NCI-H510A treated with DMSO at 0.1 percent for 48 hours (cell line): ENCODE measurements at regions not wholly inside any gene's neighbourhood (a gene's known extent, or its start where the extent isn't known, plus 50 kb on each side); places are given as distances from the start of the nearest gene placed in this dataset.

ENCODE experiments used
- DNase-seq: peaks from one replicate; lab custom pipeline; 2025; lab: John Stamatoyannopoulos, UW

- no peak for DNase-seq
Measured at GRCh38 chr6:168773788-168774187, 332.8 kb downstream of the SMOC2 start.

DNA sequence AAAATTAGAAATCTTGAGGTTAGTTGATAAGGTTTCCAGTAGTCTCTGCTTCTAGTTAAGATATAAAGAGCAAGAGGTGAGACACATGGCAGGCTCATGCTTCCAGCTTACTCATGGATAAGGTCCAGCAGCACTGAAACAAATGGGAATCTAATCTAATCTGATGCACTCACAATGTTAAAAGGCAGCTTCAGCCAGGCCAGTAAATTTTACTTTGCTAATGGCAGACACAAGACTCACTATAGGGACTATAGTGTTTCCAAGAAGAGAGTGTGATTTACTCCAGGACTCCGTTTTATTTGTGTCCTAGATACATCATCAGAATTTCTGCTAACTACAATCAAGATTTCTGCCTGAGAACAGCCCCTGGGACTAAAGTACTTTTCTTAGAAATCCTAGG lies 324.8 kb downstream of the SMOC2 start:
- no peak for DNase-seq

GRCh38 chr6:168756009-168756634 lies 315.1 kb downstream of the SMOC2 start:
- no peak for DNase-seq

DNA sequence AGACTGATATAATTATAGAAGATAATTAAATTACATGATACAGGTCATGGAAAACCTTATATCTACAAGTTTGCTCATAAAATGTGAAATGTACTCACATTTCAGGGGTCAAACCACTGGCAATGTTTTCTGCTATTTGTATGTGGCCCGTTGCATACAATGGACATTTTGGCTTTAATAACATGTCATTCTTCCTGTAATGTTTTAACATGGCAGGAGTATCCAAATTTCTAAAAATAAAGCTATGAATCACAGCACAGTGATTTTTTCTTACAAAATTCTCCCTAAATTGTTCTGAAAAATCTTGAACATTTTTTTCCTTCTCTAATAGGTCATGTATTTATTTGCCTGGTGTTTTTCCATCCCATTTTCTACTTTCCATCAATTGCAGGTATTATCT lies 305.7 kb downstream of the SMOC2 start:
- no peak for DNase-seq

GRCh38 chr6:168746013-168746412 lies 305.0 kb downstream of the SMOC2 start:
- no peak for DNase-seq

DNA sequence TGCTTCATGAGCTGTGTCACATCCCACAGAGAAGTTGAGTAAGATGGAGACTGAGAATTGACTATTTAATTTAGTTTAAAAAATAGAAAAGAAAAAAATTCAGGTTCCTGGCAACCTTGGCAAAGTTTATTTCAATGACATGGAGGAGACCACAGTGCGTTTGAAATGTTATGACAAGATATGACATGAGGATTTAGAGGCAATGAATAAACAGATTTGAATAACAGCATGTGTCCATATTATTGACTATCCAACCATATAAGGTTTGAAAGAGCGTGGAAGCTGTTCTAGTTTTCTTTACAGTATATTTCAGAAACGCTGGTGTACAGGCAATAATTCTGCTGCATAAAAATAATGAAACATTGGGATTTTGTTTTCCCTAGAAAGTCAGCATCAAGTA lies 303.9 kb downstream of the SMOC2 start:
- DNase-seq: no peak

DNA sequence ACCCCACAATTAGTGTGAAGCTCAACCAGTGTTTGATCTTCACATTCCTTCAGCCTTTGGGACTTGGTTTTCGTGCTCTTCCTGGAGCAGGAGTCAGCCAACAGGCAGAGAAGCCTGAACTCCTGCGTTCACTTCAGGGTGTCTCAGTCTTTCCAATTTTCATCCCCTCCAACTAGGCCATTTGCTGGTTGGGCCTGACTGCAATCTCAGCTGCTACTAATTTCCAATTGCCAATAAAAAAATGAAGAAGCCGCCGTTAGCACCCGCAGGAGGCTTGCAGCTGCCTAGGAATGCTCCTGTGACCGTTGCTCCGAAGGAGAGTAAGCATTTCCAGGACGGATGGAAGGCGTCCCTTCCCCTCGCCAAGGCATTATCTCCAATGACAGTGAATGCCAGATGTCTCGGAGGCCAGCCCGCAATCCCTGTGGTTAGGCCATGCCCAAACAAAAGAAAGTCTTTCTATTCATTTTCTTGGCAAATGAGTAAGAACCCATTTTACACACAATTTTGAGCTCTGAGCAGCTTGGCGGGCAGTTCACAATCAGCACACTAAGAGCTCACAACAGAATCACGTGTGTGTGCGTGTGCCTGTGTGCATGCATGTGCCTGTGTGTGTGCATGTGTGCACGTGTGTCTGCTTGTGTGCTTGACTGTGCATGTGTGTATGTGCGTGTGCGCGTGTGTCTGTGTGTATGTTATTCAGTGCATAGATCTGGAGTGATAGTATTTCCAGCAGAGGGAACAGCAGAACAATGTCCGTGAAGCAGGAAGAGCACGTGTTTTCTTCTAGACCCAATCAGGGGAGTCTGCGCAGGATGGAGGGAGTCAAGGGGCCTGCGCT lies 301.2 kb downstream of the SMOC2 start:
- DNase-seq: no peak

DNA sequence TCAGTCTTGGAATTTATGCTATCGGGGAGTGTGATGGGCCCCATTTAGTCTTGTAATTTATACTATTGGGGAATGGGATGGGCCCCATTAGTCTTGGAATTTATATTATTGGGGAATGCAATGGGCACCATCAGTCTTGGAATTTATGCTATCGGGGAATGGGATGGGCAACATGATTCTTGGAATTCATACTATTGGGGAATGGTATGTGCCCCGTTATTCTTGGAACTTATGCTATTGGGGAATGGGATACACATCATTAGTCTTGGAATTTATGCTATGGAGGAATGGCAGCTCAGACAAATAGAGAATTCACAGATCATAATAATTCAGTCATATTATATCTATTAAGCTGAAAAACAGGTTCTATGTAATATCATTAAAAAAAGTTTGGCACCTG lies 300.3 kb downstream of the SMOC2 start:
- no peak for DNase-seq

DNA sequence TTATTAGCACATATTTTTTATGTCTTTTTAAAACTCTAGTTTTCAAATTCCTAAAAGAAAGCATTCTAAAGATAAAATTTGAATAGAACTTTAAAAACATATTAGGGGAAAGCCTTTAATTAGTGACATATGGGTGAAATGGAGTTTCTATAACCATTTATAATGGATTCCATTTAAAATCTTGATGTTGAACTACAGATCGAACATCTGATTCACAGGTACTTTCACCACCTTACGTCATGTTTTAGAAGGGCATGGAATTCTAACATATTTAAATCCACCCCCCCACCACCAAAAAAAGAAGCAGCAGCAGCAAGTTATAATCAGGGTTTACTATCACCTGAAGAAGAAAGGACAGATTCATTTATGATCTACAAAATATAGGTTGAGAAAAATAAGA lies 298.4 kb downstream of the SMOC2 start:
- no peak for DNase-seq

DNA sequence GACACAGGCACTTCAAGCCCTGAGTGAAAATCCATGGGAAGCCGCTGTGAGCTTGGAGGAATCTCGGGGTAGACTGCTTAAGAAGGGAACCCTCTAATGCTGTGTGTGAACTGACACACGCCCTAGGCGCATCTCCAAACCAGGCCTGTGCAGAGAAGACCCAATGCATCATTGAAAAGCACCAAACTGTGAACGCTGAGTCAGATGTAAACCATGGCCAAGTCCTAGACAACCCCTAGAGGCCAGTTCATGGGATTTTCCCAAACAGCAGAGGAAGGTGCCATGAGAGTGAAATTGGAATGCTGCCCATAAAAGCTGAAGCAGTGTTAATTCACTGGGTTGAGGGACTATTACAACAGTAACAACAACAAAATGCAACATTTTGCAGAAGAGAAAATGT lies 296.5 kb downstream of the SMOC2 start:
- DNase-seq: no peak

DNA sequence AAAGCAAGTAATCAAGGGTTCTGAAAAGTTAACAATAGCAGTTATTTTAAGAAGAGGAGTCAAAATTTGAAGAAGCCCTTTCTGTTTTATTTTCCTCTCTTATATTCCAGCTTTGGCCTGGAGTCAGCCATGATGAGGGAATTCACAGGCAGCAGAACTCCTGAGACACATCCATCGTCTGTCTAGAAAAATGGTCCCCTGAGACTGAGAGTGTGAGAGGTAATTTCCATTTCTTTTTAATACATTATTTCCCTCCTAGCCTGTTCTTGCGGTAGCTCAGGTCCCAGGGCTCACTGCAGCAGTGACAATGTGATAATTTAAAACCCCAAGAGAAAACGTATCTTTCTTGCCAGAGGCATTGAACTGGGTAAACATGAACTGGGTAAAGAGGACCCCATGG lies 296.0 kb downstream of the SMOC2 start:
- no peak for DNase-seq

- no peak for DNase-seq
Measured at GRCh38 chr6:168736039-168736438, 295.1 kb downstream of the SMOC2 start.

DNA sequence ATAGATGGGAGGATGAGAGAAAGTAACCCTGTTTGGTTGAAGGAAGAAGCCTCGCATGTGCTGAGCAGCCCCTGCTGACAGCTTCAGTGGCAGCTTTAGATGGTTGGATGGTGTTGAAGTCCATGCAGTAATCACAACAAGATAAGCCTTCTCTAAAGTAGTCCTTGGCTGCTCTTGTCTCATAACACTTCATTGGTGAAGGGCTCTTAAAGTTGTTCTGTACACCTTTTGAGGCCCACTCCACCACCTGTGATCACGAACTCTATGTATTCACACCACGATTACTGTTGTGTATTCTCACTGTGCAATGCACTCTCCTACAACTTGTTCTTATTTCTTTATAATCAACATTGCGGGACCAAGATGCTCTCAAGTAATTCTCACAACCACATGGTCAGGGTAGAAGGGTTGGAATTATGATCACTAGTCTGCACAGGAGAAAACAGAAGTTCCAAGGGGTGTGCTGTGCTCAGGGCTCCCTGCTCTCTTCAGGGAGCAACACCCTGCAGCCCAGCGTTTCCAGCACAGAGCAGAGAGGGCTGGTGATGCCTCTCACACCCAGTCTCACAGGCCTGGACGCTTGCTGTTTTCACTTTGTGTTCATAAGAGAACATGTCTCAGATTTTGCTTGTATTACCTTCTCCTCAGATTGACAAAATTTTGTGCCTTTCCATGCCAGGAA lies 294.4 kb downstream of the SMOC2 start:
- peak; percentile 43 for DNase-seq

GRCh38 chr6:168734523-168734922 lies 293.5 kb downstream of the SMOC2 start:
- peak; percentile 47 for DNase-seq

GRCh38 chr6:168732676-168733075 lies 291.7 kb downstream of the SMOC2 start:
- DNase-seq: no peak

DNA sequence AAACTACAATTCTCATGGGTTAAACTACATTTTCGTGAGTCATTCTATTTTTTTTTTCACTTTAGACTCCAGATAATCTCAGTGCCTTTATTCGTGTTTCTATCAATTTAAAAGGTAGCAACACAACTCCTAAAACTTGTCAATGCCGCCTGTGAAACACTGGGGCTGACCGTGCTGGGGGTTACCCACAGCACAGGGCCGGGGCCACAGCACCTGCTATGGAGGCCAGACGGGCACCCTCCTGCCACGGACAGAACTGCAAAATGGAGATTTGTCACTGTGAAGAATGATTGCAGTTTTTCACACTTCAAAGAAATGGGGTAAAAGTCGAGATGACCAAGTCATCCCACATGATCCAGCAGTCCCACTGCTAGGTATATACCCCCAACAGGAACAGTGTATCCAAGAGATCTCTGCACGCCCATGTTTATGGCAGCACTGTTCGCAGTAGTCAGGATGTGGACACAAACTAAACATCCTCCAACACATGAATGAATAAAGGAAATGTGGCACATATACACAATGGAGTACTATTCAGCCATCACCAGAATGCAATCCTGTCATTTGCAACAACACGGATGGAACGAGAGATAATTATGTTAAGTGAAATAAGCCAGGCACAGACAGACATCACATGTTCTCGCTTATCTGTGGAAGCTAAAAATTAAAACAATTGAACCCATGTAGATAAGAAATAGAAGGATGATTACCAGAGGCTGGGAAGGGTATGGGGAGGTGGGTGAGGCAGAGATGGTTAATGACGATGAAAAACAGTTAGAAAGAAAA lies 290.1 kb downstream of the SMOC2 start:
- DNase-seq: no peak

GRCh38 chr6:168728056-168728455 lies 287.1 kb downstream of the SMOC2 start:
- no peak for DNase-seq

DNA sequence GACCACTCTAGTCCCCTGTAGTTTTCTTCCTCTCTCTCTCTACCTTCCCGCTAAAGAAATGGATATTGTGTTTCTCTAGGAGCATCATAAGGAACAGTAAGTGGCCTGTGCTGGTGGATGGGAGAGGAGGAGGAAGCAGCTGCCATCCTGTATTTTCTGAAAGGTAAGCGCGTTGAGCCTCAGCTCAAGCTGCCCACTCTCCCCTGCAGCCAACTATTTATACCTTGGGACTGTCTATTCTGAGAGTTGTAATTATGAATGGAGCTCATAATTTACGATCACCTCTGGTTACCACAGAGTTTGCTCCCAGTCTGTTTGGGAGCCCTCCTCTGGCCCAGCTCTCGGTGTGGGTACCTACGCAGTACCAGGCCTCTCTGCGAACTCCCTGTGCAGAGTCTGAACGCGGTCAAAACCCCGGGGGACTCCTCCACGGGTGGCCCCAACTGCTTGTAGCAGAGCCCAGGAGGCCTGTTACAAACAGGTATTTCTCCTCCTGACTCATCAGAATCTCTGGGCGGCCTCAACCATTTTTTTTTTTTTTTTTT lies 285.4 kb downstream of the SMOC2 start:
- no peak for DNase-seq

DNA sequence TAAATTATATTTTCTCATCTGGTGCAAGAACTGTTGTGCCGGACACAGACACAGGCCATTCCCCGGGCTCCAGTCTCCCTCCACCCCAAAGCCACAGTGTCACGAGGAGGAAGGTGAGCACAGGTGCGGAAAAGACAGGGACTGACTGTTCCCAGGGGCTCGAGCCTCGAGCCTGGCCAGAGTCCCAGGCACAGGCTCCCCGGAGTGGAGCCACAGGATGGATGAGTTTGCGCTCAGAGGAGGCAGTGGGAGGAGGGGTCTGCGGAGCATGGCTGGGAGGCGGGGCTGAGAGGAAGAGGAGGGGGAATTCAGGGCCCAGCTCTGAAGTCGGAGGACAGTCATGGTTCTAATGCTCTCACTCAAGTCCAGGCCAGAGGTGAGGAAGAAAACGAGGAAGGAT lies 284.8 kb downstream of the SMOC2 start:
- no peak for DNase-seq

DNA sequence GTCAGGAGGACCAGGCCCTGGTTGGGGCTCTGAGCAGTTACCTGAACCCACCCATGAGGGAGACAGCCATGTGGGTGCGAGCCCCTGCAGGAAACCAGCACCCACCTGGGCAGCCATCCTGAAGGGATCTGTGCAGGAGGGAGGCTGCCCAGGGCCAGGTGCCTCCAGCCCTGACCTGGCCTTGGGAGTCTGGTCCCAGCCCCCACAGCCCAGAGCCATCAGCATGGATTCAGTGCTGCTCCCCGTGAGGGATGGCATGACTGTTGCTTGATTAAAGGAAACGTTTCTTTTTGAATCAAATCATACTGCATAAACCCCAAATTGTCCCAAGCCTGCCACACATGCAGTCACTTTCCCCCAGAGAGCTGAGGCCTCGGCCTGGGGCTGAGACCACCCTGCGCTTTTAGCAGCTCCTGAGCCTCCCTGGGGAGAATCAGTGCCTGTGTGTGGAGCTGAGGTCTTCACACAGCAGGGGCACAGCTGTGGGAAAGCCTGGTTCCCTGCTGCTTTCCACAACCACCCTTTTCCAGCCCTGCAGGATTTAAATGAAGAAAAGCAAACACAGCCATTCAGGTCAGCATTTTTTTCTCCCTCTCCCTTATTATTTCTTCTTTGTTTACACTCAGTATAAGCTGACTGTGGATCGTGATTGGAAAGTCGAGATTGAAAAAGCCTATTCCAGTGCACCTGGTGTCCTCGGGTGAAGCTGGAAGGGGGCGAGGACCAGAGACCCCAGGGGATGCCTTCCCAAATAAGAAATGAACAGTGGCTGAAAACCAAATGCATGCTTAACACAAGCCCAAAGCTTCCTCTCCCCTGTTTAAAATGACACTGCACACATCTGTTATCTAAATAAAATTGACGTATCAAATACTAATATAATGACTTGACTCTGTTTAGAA lies 283.9 kb downstream of the SMOC2 start:
- DNase-seq: no peak

- DNase-seq: no peak
Measured at GRCh38 chr6:168724033-168724432, 283.0 kb downstream of the SMOC2 start.
